Activated CD4-positive, CD25-positive, alpha-beta regulatory T cell (primary cell): ENCODE measurements at regions not wholly inside any gene's neighbourhood (a gene's known extent, or its start where the extent isn't known, plus 50 kb on each side); places are given as distances from the start of the nearest gene placed in this dataset.

Experiments used
- DNase-seq, 4 experiments: peaks; one replicate each; lab custom pipeline; 2025; lab: John Stamatoyannopoulos, UW

DNA sequence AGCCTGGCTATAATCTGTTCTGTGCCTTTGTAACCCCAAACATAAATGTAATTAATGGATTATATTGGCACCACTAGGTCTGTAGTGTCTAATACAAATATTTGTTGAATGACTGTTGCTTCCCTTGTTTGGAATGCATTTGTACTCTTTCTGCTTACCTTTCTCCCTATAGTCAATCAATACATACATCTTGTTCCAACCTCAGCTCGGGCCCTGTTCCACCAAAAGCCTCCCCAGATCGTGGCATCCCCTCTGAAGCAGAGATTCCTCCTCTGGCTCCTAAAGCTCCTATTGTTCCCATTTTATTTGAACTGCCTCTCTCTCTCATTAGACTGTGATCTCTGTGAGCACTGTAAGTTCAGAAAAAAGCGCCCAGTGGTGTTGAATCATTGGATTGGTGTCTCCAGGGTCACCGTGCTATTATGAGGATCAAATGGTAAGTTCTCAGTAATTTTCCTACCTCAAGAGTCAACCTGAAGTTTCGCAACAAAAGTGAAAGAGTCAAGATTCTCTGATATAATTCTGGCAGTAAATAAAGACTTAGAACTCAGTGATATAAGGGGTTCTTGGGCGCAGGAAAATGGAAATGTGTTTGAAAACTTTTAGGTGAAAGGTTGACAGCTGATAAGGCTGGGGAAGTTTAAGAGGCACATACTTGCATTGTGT is 151.5 kb downstream of the KLF5 start:
- no peak for DNase-seq

DNA sequence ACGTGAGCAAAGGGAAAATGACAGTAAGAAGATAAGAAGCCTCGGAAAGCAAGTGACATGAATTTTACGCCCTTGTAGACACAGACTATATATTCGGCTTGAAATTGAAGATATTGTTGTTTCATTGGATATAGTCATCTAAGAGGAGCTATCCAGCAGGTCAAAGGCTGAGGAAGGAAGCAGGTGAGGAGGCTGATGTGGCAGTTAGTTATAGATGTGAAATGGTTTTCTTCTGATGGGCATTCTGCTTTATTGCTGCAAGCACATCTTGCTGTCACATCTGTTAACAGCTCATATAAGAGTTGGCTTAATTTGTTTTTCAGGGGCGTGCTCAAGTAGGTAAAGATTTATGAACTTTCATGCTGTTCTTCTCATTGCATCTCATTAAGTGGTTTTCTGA is 146.1 kb downstream of the KLF5 start:
- DNase-seq = no peak

DNA sequence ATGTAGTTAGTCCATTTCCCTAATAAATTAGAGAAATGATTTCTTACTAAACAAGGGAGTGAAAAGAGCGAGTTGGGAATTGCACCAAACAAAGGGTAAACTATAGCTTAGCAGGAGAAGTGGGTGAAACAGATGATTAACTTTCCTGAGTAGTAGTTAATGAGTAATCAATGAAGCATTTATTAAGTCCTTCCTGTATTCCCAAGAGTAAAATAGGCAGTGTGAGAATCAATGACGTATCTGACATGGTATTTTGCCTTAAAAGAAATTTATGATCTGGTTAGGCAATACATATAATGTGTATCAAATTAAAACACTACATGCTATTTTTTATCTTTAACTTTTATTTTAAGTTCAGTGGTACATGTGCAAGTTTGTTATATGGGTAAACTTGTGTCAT is 142.8 kb downstream of the KLF5 start:
- no peak for DNase-seq

DNA sequence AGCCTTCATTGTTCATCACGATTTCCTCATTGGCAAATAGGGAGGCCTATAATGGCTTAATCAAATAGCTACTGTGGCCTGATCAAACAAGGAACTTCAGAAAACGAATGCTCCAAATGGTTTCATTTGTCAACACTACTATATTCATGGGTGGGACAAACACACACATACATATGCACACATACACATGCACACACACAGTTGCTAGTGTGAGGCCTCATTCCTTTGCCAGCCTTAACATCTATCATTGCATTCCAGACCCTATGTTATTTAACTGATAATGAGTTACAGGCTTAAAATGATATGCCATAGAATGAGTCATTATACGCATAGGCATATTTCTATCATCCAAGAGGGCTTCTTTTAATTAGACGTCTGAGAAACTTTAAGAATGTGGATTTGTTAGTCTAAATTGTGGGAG is 140.2 kb downstream of the KLF5 start:
- DNase-seq = no peak

DNA sequence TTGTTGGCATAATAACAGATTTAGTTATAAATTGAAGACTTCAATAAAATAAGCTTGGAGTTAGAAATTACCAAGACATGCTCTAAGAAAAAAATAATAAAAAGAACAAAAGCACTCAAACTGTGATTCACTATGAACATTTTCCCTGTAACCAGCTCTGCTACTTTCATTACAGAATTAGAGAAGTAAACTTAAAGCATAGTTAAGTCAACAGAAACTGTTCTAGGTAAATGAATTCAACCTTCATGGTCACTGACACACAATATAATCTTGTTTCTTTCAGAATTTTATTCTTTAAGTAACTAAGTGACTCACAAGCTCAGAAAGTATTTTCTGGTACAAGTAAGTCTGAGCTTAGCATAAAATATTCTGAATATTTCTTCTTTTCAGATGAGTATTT is 136.3 kb downstream of the KLF5 start:
- DNase-seq = no peak

DNA sequence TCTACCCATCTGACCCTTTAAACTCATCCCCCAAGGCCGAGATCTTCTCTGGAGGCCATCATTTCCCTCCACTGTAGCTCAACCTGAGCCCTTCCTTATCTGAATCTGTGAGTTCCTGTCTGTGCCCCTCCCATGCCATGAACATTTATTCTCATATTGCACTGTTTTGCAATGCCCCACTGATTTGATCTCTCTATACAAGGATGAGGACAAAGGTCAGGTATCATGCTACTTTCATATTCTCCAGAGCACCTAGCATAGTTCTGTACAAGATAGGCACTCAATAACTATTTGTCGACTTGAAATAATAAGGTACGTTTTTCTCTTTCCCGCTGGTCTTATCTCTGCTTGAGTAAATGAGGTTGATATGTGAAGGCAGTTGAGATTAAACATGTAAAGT is 135.5 kb downstream of the KLF5 start:
- no peak for DNase-seq

DNA sequence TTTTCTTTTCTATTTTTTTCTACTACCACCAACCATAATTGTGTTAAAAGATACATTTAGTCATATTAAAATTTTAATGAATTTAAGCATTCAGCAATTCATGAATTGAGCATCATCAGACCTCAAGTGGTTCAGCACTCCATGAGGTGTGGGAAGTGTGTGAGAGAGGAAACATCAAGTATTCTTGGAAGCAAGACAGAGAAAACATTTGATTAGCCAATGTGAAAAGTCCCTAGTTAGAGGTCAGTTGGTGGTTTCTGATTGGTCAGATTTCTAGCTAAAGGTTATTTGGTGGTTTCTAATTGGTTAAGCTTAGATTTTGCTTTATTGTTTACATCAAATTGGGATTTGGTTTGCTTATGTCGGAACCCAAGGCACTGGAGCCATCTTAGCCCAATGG is 134.7 kb downstream of the KLF5 start:
- DNase-seq = no peak

DNA sequence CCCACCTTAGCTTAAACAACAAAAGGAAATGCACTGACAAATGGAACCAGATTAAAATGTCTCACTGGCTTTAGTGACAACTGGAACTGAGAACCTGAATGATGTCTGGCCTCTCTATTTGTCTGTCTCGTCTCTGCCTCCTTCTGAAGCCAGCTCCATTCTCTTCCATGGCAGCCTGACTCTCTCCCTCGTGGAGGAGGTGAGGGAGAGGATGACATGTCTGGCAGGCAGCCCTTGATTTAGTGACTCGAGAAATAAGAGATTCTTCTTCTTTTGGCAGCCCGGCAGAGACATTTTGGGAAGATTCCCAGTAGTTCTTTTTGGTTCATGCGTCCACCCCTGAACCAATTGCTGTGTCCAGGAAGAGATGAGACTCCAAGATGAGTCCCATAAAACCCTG is 131.7 kb downstream of the KLF5 start:
- DNase-seq = no peak

DNA sequence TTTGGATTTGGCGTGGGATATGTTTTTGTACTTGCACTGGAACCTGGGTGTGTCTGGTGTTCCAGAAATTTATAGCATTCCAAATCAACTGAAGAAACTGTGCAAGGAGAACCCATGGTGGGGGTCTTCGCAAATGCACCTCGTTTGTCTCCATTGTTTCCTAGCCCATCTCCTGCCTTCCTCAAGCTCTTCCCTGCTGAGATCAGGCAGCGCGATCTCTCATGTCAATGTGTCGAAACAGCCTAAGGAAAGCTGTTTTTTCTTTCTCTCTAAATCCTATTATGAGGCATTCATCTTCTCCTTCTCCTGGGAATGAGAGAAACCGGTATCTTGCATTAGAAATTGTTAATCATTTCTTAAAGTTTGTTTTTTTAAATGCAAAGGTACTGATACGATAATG is 131.0 kb downstream of the KLF5 start:
- DNase-seq = no peak

DNA sequence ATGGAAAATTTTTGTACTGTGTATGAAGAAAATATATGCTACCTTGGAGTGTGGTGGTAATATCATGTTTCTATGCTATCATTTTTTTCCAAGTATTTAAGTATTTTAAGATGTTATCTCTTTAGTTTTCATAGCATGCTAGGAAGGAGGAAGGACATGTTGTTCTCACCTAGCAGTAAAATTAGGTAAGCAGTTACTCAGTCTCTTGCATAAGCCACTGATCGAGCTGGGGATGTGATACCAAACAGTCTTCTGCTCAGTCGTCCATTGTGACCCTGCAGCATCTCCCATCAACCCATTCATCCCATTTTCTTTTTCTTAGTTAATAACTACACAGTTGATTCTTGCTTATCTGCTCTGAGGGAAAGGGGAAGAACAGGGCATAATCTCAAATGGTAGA is 130.6 kb downstream of the KLF5 start:
- DNase-seq = no peak

DNA sequence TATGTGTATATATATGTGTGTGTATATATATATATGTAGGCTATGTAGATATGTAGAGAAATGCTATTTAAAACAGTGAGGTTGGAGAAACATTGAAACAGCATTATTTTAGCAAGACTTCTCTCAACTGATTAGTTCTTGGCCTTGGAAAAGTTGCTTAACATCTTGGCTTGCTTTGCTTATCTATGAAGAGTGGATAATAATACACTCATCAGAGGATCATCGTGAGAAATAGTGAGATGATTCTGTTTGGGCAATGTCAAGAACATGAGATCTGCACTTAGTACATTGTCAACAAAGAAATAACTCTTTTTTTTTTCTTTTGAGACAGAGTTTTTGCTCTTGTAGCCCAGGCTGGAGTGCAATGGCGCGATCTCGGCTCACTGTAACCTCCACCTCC is 128.3 kb downstream of the KLF5 start:
- no peak for DNase-seq

DNA sequence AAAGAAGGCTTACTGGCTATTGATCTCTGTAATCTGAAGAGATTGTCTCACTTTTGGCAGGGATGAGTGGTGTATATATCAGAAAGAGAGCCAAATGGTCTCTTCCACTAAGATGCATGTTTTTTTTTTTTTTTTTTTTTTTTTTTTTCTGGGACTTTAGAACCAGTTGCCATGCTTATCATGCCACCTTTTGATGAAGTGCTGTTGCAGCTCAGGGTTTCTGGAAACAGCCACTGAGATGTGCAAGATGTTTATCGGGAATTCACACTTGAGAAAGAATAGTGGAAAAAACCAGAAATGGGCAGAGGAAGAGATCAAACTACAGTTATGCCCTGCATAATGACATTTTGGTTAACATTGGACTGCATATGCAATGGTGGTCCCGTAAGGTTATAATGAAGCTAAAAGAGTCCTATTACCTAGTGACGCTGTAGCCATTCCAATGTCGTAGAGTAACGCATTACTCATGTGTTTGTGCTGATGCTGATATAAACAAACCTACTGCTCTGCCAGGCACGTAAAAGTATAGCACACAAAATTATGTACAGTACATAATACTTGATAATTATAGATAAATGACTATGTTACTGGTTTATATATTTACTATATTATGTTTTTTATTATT is 121.0 kb downstream of the KLF5 start:
- no peak for DNase-seq

DNA sequence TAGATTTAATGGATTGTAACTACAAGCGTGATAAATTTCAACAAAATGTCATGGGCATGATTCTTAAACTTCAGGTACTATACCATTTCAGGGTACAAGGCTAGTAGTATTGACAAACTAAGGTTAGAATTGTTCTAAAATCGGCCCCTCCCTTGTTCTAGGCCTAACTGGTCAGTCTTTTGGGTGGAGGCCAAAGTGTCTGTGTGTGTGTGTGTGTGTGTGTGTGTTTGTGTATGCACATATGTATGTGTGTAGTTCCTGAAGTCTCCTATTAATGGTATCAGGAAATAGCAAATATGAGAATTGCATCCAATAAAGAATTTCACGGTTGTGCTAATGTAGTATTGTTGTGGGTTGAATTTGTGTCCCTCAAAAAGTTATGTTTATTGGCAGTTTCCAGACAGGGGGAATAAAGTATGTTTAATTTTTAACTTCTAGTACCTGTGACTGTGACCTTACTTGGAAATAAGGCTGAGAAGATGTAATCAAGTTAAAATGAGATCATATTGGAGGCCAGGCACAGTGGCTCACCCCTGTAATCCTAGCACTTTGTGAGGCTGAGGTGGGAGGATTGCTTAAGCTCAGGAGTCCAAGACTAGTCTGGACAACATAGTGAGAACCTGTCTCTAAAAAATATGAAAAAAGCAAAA is 119.2 kb downstream of the KLF5 start:
- no peak for DNase-seq

DNA sequence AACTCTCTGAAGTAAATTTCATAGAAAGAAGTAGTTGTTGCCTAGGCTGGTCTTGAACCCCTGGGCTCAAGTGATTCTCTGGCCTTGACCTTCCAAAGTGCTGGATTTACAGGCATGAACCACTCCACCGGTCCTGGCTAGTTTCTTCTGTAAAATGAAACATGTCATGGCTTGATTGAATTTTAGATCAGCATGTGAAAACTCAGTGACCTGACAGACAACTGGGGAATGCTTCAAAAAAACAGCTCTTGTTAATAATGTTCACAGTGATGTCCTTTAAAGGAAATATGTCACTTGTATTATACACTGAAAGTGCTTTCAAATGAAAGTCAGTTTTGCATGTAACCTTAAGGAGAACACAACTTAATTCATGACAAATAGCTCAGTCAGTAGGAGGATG is 118.2 kb downstream of the KLF5 start:
- DNase-seq = no peak

DNA sequence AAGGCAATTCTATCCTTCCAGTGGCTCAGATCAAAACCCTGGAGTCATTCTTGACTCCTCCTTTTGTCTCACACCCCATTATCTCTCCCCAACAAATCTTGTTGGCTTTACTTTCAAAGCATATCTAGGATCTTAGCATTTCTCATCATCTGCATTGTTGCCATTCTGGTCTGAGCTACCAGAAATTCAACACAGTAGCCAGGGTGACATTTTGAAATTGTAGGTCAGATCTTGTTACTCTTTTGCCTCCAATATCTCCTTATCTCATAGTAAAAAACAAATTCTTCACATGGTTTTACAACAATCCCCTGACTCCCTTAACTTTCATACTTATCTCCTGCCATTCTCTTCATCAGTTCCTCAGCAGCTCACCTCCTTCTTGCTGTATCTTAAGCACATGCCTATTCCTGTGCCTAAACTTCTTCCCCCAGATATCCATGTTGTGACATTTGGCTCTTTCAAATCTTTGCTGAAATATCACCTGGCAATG is 115.8 kb downstream of the KLF5 start:
- DNase-seq = no peak

DNA sequence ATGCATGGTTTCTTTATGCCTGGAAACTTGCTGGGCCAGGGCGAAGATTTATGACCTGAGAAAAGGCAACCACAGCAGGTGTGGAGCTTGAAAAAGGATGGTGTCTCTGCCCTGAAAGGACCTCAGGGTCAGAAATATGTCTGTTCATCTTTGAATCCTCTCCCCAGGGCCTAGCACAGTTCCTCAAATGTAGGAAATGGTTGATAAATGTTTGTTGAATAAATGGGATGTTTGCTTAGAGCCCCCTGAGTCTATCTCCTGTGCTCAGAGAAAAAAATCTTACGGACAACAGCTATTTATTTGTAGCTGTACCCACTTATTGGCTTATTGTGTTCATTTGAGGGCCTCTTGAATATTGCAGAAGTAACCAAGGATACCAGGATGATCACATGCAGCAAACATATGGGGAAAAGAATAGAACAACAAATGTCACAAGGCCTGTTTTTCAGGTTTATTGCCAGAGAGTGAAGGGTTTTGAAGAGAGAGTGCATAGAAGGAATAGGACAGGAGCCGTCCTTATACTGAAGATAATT is 114.5 kb downstream of the KLF5 start:
- no peak for DNase-seq

DNA sequence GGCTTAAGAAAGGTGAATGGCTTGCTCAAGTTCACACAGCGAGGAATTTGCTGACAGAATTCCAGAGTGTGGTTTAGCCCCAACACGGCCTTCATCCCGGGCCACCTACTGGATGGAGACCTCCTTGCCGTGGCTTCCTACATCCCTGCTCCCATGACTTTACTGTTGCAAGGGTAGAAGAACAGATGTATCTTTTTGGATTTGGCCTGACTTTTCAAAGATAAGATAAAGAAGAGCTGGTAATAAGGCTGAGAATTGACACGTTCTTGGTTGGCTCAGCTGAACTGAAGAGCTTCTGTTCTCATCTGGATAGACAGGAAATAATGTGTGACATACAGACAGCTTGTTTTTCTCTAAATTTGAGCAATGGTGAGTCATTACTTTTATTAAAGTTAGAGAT is 113.1 kb downstream of the KLF5 start:
- no peak for DNase-seq

DNA sequence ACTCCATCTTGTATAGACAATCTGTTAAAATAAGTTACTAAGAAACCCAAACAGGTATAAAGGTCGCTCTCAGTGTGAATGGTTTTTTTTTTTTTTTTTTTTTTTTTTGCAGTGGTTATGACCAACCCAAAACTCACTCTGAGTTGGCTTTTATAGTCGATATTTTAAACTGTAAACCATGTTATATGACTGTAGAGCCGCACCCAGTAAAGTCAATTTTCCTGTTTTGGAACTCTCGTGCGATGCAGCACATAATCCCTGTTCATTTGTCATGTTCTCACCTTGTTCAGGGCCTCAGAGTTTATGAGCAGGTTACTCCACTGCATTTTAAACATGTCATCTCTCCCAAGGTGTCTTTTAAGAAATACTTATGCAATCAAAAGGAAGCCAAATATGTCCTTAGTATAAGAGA is 112.5 kb downstream of the KLF5 start:
- no peak for DNase-seq

DNA sequence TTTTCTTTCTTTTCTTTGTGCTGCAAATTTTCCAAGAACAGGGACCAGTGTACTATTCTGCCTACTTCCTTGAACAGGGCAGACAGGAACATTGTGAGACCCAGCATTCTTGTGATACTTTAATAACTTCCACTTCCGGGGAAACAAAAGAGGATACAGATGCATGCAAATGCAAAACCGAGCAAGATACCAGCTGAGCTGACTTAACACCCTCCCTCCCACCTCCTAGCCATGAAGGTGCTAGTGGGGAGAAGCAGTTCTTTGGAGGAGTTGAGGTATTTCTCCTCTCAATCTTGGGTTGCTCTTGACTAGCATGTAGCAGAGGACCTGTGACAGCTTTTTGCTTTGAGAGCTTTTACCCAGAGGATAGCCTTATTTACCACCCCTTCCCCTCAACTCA is 111.2 kb downstream of the KLF5 start:
- no peak for DNase-seq

DNA sequence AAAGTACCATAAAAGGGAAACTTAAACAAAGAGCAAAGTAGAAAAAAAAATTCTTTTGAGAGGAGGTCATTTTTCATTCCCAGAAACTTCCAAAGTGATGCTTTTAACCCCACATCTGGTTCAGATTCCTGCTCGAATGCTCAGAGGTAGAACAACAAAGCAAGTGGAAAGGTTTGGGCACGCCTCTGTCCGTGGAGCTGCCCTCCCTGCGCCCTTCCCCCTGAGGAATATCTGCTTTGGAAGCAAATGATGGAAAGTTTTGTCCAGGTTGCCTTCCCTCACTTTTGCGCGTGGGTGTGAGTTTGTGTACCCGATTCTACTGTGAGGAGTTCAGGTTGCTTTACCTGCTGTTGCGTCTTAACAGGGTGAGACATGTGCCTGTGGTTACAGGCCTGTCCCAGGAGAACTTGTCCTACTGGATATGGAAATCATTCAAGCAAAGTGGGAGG is 110.2 kb downstream of the KLF5 start:
- DNase-seq = no peak

DNA sequence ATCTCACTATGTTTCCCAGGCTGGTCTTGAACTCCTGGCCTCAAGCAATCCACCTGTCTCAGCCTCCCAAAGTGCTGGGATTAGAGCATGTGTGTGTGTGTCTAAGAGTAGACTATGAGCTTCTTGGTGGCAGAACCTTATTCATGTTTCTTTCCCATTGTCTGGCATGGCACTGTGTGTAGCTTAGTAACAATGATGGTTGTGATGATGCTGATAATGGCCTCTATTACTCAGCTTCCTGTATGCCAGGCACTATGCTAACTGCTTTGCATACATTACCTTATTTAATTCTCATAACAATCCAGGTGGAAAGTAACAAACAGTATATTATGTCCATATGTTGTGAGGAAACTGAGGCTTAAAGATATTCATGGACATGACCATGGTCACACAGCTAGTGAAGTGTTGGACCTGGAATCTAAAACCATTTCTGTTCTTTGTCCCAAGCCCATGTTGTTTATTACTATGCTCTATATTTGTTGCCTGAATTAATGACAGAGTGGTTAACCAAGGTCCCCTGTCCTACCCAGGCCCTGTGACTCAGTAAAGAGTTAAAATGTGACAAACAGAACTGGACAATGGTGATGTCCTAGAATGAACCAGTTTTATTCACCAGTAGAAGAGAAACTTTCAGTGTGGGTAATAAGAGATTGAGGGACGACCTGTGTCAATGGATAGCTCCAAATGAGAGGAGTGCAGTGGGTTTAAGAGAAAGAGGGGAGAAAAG is 109.6 kb downstream of the KLF5 start:
- no peak for DNase-seq

DNA sequence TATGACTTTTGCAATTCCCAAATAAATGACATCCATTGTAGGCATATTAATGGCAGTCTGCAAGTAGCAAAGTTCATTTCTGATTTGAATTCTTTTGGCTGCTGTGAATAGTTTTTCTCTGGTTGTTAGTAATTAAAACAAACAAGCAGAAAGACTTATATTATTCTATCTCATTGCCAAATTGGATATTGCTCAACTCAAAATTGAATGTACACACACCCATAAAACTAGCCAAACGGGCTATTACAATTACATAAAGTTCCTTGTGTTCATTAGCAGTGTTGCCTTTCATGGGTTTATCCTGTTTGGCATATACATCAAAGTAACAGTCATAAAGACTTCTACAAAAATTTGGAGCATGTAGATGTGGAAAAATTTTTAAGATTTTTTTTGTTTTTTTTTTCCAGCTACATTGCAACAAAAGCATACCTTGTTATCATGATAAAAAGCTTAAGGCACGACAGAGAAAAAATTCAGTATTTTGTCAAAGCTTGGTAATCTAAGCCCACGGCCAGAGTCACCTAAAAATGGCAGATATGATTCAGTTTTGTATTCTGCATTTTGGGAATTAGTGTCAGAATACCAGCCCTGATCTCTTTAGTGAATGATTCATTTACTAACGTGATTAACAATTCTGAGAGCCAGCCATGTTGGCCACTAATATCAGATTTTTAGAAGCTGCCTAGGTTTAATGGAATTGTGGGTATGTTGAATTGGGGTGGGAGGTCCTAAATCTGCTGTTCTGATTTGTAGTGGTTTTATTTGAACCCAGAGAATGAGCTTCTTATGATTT is 108.4 kb downstream of the KLF5 start:
- DNase-seq = no peak
